ENCODE measurements at regions not wholly inside any gene's neighbourhood (a gene's known extent, or its start where the extent isn't known, plus 50 kb on each side); places are given as distances from the start of the nearest gene placed in this dataset.

DNA sequence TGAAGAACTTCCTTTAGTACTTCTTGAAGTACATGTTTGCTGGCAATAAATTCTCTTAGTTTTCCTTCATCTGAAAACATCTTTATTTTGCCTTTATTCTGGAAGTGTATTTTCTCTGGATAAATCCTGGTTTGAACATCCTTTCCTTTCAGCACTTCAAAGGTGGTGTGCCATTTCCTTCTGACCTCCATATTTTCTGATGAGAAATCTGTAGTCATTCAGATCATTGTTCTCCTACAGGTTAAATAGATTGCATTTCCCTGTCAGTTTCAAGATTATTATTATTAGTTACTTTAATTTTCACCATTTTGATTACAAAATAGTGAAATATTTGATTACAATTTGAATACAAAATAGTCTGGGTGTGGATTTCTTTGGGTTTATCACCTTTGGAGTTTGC, 134.5 kb downstream of the CDH26 start:
- Histone ChIP-seq H3K36me3 (replicated peaks in 1 of 2; ENCODE audit: control insufficient read depth in 1 of 2, insufficient read depth in 2 of 2, low read length in 1 of 2) (no peaks in the 10 kb centered on the region), H4K20me1 (ENCODE audit: insufficient read depth) (no peaks in the 10 kb centered on the region), H3K4me1 (ENCODE audit: control insufficient read depth in 1 of 2, insufficient read depth in 2 of 2, low read depth in 1 of 2, low read length in 1 of 2) (no peaks in the 10 kb centered on the region), H2AFZ (ENCODE audit: low read depth) (no peak overlapping the region), H3K4me3 (ENCODE audit: low read depth in 2 of 2, low read length in 1 of 2) (no peak overlapping the region), H3K79me2 (ENCODE audit: insufficient read depth) (no peaks in the 10 kb centered on the region), H3K27ac (ENCODE audit: low read depth in 2 of 2, low read length in 1 of 2) (no peak overlapping the region), H3K9me2 (no peaks in the 10 kb centered on the region), H3F3A (replicated peaks; ENCODE audit: insufficient read depth) (no peaks in the 10 kb centered on the region), H3K9me3 (no peaks in the 10 kb centered on the region), H3K27me3 (ENCODE audit: insufficient read depth) (no peaks in the 10 kb centered on the region), H3K4me2 (no peak overlapping the region), H3K9ac (no peak overlapping the region)
- no peak for TF ChIP-seq POLR2AphosphoS5 (IDR thresholded peaks at IDR 0.05; ENCODE audit: low read depth, low read length)
- TF ChIP-seq, protein P1, sequence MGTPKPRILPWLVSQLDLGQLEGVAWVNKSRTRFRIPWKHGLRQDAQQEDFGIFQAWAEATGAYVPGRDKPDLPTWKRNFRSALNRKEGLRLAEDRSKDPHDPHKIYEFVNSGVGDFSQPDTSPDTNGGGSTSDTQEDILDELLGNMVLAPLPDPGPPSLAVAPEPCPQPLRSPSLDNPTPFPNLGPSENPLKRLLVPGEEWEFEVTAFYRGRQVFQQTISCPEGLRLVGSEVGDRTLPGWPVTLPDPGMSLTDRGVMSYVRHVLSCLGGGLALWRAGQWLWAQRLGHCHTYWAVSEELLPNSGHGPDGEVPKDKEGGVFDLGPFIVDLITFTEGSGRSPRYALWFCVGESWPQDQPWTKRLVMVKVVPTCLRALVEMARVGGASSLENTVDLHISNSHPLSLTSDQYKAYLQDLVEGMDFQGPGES (IDR thresholded peaks at IDR 0.05; ENCODE audit: low read depth, low read length) = no peak
- TF ChIP-seq, protein P2, sequence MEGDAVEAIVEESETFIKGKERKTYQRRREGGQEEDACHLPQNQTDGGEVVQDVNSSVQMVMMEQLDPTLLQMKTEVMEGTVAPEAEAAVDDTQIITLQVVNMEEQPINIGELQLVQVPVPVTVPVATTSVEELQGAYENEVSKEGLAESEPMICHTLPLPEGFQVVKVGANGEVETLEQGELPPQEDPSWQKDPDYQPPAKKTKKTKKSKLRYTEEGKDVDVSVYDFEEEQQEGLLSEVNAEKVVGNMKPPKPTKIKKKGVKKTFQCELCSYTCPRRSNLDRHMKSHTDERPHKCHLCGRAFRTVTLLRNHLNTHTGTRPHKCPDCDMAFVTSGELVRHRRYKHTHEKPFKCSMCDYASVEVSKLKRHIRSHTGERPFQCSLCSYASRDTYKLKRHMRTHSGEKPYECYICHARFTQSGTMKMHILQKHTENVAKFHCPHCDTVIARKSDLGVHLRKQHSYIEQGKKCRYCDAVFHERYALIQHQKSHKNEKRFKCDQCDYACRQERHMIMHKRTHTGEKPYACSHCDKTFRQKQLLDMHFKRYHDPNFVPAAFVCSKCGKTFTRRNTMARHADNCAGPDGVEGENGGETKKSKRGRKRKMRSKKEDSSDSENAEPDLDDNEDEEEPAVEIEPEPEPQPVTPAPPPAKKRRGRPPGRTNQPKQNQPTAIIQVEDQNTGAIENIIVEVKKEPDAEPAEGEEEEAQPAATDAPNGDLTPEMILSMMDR (IDR thresholded peaks at IDR 0.05) = no peak
- ChIA-PET POLR2A (no interaction called here), CTCF (no interaction called here)
- no peak for DNase-seq

DNA sequence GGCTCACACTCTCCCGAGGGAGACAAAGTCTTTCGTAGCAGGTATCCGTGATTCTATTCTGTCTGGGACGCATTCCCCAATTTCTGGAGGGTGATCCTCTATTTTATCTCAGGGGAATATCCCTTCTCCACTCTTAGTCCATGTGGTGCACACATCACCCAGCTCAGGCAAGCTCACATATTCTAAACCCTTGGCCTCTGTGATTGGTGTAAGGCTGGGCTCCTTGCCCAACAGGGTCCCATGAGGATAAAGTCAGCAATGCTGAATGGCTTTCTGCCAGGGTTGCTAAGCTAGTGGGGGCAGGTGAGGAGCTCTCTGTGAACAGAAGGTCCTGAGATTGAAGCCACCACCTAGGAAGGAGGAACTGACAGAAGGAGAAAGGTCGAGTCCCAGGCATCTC, 137.2 kb downstream of the CDH26 start:
- Histone ChIP-seq H3F3A (replicated peaks; ENCODE audit: insufficient read depth) (no peaks in the 10 kb centered on the region), H3K4me1 (ENCODE audit: control insufficient read depth in 1 of 2, insufficient read depth in 2 of 2, low read depth in 1 of 2, low read length in 1 of 2) (no peaks in the 10 kb centered on the region), H4K20me1 (ENCODE audit: insufficient read depth) (no peaks in the 10 kb centered on the region), H3K27me3 (ENCODE audit: insufficient read depth) (no peaks in the 10 kb centered on the region), H3K36me3 (replicated peaks in 1 of 2; ENCODE audit: control insufficient read depth in 1 of 2, insufficient read depth in 2 of 2, low read length in 1 of 2) (no peaks in the 10 kb centered on the region), H3K9ac (no peak overlapping the region), H3K9me3 (no peaks in the 10 kb centered on the region), H2AFZ (ENCODE audit: low read depth) (no peak overlapping the region), H3K9me2 (no peaks in the 10 kb centered on the region), H3K4me2 (no peak overlapping the region), H3K79me2 (ENCODE audit: insufficient read depth) (no peaks in the 10 kb centered on the region), H3K4me3 (ENCODE audit: low read depth in 2 of 2, low read length in 1 of 2) (no peak overlapping the region), H3K27ac (ENCODE audit: low read depth in 2 of 2, low read length in 1 of 2) (no peak overlapping the region)
- ChIA-PET POLR2A (no interaction called here), CTCF (no interaction called here)
- no peak for TF ChIP-seq SIN3A (IDR thresholded peaks at IDR 0.05; ENCODE audit: borderline replicate concordance, low read depth, low read length)
- no peak for TF ChIP-seq NRF1 (IDR thresholded peaks at IDR 0.05; ENCODE audit: low read depth, low read length)
- TF ChIP-seq FOSL2 (IDR thresholded peaks at IDR 0.05; ENCODE audit: borderline replicate concordance, low read depth) = no peak
- TF ChIP-seq, protein P3, sequence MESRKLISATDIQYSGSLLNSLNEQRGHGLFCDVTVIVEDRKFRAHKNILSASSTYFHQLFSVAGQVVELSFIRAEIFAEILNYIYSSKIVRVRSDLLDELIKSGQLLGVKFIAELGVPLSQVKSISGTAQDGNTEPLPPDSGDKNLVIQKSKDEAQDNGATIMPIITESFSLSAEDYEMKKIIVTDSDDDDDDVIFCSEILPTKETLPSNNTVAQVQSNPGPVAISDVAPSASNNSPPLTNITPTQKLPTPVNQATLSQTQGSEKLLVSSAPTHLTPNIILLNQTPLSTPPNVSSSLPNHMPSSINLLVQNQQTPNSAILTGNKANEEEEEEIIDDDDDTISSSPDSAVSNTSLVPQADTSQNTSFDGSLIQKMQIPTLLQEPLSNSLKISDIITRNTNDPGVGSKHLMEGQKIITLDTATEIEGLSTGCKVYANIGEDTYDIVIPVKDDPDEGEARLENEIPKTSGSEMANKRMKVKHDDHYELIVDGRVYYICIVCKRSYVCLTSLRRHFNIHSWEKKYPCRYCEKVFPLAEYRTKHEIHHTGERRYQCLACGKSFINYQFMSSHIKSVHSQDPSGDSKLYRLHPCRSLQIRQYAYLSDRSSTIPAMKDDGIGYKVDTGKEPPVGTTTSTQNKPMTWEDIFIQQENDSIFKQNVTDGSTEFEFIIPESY (IDR thresholded peaks at IDR 0.05; ENCODE audit: borderline replicate concordance, low read depth) = no peak
- no peak for TF ChIP-seq MEF2A (IDR thresholded peaks at IDR 0.05; ENCODE audit: borderline replicate concordance, low read depth)
- TF ChIP-seq GATA2 (CRISPR knock-in tag; IDR thresholded peaks at IDR 0.05) = no peak
- no peak for TF ChIP-seq YY1 (IDR thresholded peaks at IDR 0.05; ENCODE audit: low read depth)
- no peak for TF ChIP-seq JUND (IDR thresholded peaks at IDR 0.05)
- TF ChIP-seq NFIC (IDR thresholded peaks at IDR 0.05; ENCODE audit: borderline replicate concordance) = no peak
- no peak for DNase-seq
- 18% methylated on average over 5 of the region's 5 CpGs for WGBS (ENCODE audit: low lambda C conversion rate)

Data from SK-N-SH (cell line).